ENCODE measurements at regions not wholly inside any gene's neighbourhood (a gene's known extent, or its start where the extent isn't known, plus 50 kb on each side); places are given as distances from the start of the nearest gene placed in this dataset.

DNA sequence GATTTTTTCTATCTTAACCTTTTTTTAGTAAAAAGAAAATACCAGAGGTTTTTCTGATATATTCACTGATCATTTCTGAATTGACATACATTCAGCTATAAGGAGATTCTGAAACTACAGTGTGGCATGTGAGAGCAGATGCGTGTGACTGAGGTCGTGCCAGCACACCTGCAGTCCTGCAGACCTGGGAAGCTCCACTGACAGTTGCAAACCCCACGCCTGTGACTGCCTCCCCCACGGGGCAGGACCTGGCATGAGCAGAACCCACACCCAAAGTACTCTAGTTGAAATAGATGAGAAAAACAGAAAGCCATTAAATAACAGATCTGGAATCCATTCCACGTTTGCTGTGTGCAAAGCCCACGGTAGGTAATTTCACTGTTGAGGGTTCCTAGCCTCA lies 80.7 kb downstream of the TEX29 start:
- DNase-seq, result no peak
- Histone ChIP-seq H3K36me3 (no peaks in the 10 kb centered on the region), H3K9me3 (no peaks in the 10 kb centered on the region), H3K4me3 (no peak overlapping the region), H3K4me1 (no peaks in the 10 kb centered on the region), H3K27me3 (peaks cover 0 to 4% (median 0%) of the 10 kb centered on the region in 3 donors), H3K27ac (no peak overlapping the region)
- no peak for ATAC-seq
- in situ Hi-C loops (cut with MboI; ENCODE audit: low sequenced_read_pairs in 4 of 4), result no loop called here
- TF ChIP-seq, protein P1, sequence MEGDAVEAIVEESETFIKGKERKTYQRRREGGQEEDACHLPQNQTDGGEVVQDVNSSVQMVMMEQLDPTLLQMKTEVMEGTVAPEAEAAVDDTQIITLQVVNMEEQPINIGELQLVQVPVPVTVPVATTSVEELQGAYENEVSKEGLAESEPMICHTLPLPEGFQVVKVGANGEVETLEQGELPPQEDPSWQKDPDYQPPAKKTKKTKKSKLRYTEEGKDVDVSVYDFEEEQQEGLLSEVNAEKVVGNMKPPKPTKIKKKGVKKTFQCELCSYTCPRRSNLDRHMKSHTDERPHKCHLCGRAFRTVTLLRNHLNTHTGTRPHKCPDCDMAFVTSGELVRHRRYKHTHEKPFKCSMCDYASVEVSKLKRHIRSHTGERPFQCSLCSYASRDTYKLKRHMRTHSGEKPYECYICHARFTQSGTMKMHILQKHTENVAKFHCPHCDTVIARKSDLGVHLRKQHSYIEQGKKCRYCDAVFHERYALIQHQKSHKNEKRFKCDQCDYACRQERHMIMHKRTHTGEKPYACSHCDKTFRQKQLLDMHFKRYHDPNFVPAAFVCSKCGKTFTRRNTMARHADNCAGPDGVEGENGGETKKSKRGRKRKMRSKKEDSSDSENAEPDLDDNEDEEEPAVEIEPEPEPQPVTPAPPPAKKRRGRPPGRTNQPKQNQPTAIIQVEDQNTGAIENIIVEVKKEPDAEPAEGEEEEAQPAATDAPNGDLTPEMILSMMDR (IDR thresholded peaks at IDR 0.05 in 4 of 5, conservative IDR thresholded peaks at IDR 0.05 in 1 of 5), result no peak
- TF ChIP-seq POLR2A (IDR thresholded peaks at IDR 0.05), result no peak
- intact Hi-C loops (cut with DNase I; ENCODE audit: low total_unique reads), result no loop called here

DNA sequence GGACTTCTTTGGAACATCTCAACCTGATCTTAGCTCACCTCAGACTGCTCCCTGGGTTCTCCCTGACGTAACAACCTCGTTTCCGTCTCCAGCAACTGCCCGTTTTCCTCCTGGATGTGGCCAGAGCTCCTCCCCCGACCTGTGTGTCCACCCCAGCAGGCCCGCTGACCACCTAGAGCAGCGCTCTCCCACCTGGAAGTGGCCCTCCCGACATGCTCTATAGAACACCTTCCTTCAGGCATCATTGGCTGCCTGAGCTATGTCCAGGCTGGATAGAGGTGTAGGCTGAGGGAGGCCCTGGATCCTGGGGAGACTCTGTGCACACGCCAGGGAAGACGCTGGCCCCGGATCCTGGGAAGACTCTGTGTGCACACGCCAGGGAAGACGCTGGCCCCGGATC lies 81.3 kb downstream of the TEX29 start:
- no peak for DNase-seq
- TF ChIP-seq, protein P1 (IDR thresholded peaks at IDR 0.05 in 4 of 5, conservative IDR thresholded peaks at IDR 0.05 in 1 of 5), result no peak
- TF ChIP-seq POLR2A (IDR thresholded peaks at IDR 0.05), result no peak

DNA sequence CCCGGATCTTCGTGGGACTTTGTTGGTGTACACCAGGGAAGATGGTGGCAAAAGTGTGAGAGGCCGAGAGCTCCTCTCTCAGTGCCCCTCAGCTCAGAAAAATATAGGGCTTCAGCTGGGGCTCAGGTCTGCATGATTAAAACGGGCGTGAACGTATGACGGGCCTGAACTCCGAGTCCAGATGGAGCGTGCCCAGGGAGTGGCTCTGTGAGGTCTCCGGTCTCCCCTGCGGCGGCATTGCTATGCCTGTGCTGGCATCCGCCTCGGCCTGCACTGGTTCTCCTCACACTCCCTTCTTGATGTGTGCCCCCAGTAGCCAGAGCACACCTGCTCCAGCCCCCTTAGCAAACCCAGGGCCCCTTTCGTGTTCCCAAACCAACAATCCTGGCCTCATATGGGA lies 82.0 kb downstream of the TEX29 start:
- DNase-seq (no peak), ATAC-seq (no peak)
- in situ Hi-C loops (cut with MboI; ENCODE audit: low sequenced_read_pairs in 4 of 4), result no loop called here

More for the DNA sequence above, 81.3 kb downstream of the TEX29 start:
- Histone ChIP-seq H3K36me3 (no peaks in the 10 kb centered on the region), H3K9me3 (no peaks in the 10 kb centered on the region), H3K27me3 (peaks cover 0 to 4% (median 0%) of the 10 kb centered on the region in 3 donors), H3K27ac (no peak overlapping the region), H3K4me3 (no peak overlapping the region), H3K4me1 (no peaks in the 10 kb centered on the region)
- intact Hi-C loops (cut with DNase I; ENCODE audit: low total_unique reads), result no loop called here
- in situ Hi-C loops (cut with MboI; ENCODE audit: low sequenced_read_pairs in 4 of 4), result no loop called here
- no peak for ATAC-seq

DNA sequence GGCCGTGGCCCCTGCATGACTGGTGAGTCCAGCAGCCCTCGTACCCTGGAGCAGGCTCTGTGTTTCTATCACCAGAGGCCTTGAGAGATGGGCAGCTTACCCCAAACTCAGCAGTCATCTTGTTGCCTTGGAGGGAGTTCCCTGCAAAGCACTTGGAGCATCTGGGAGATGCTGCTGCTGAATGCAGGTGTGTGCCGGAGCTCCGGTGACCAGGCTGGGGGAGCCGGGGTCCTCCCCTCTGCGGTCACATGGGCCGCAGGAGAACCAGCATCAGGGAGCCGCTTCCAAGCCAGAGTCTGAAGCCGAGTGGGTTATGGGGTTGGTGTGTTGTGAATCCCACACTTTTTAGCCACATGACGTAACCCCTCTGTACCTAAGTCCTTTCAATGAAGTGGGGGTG lies 82.8 kb downstream of the TEX29 start:
- no peak for TF ChIP-seq POLR2A (IDR thresholded peaks at IDR 0.05)
- TF ChIP-seq, protein P1 (IDR thresholded peaks at IDR 0.05 in 4 of 5, conservative IDR thresholded peaks at IDR 0.05 in 1 of 5), result no peak

More for the DNA sequence above, 82.0 kb downstream of the TEX29 start:
- Histone ChIP-seq H3K4me3 (no peak overlapping the region), H3K9me3 (no peaks in the 10 kb centered on the region), H3K27ac (no peak overlapping the region), H3K36me3 (no peaks in the 10 kb centered on the region), H3K27me3 (peaks cover 0 to 4% (median 0%) of the 10 kb centered on the region in 3 donors), H3K4me1 (no peaks in the 10 kb centered on the region)
- TF ChIP-seq, protein P1 (IDR thresholded peaks at IDR 0.05 in 4 of 5, conservative IDR thresholded peaks at IDR 0.05 in 1 of 5), result no peak
- intact Hi-C loops (cut with DNase I; ENCODE audit: low total_unique reads), result no loop called here

DNA sequence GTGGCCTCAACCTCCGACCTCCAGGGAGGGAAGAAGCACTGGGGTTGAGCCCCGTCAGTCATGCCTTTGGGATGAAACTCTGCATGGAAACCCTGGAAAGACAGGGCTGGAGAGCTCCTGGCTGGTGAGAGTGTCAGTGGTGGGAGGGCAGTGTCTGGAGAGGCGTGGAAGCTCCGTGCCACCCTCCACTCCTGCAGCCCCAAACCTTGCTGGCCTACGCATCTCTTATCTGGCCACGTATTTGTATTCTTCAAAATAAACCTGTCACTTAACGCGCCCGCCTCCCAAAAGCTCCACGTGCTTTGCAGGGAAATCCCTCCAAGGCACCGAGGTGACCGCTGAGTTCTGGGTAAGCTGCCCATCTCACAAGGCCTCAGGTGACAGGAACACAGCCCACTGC lies 84.3 kb downstream of the TEX29 start:
- no peaks in the 10 kb centered on the region for H3K9me3 ChIP-seq
- in situ Hi-C loops (cut with MboI; ENCODE audit: low sequenced_read_pairs in 4 of 4), result no loop called here

More for the DNA sequence above, 82.8 kb downstream of the TEX29 start:
- intact Hi-C loops (cut with DNase I; ENCODE audit: low total_unique reads) (no loop called here), in situ Hi-C loops (cut with MboI; ENCODE audit: low sequenced_read_pairs in 4 of 4) (no loop called here)
- H3K27me3 ChIP-seq, result peaks cover 0 to 6% (median 0%) of the 10 kb centered on the region in 3 donors
- DNase-seq, result no peak
- no peaks in the 10 kb centered on the region for H3K9me3 ChIP-seq
- H3K27ac ChIP-seq, result no peak overlapping the region
- no peak for ATAC-seq
- no peak overlapping the region for H3K4me3 ChIP-seq
- no peaks in the 10 kb centered on the region for H3K36me3 ChIP-seq
- no peaks in the 10 kb centered on the region for H3K4me1 ChIP-seq

More for the DNA sequence above, 84.3 kb downstream of the TEX29 start:
- no peak overlapping the region for H3K4me3 ChIP-seq
- intact Hi-C loops (cut with DNase I; ENCODE audit: low total_unique reads), result no loop called here
- H3K27me3 ChIP-seq, result peaks cover 0 to 11% (median 2%) of the 10 kb centered on the region in 3 donors
- no peaks in the 10 kb centered on the region for H3K4me1 ChIP-seq
- TF ChIP-seq, protein P1 (IDR thresholded peaks at IDR 0.05 in 4 of 5, conservative IDR thresholded peaks at IDR 0.05 in 1 of 5), result no peak
- no peak for TF ChIP-seq POLR2A (IDR thresholded peaks at IDR 0.05)
- ATAC-seq, result no peak
- no peak overlapping the region for H3K27ac ChIP-seq
- no peak for DNase-seq
- no peaks in the 10 kb centered on the region for H3K36me3 ChIP-seq
